Transverse colon (tissue), 4 donors: ENCODE measurements at regions not wholly inside any gene's neighbourhood (a gene's known extent, or its start where the extent isn't known, plus 50 kb on each side); places are given as distances from the start of the nearest gene placed in this dataset.
"Not testable (repeated sequence)": the region's sequence is repeated elsewhere in the genome, so short reads cannot be mapped to it uniquely, and the experiment has no call there.

Source experiments
- DNase-seq: peaks from one replicate; pipeline ENCODE4 v3.0.0-alpha.2; 2019
- H3K27ac ChIP-seq, 4 donors: fragments of 200-600 bp; sonication (generic); 2 replicates each; pipeline ENCODE4 v1.5.1; 2016 to 2018; ENCODE audit warnings: inconsistent platforms in 4 of 4
- H3K27me3 ChIP-seq: fragments of 200-600 bp; sonication (generic); 2 replicates; pipeline ENCODE4 v1.5.1; 2017; ENCODE audit warnings: inconsistent platforms
- H3K36me3 ChIP-seq, 4 donors: fragments of 200-600 bp; sonication (generic); 2 replicates each; pipeline ENCODE4 v1.5.1; 2017 to 2019; ENCODE audit warnings: inconsistent platforms in 4 of 4
- H3K4me1 ChIP-seq, 4 donors: fragments of 200-600 bp; sonication (generic); 2 replicates each; pipeline ENCODE4 v1.5.1; 2017 to 2020; ENCODE audit warnings: inconsistent platforms in 4 of 4
- H3K4me3 ChIP-seq, 4 donors: fragments of 200-600 bp; sonication (generic); 1 replicate in 1 of 4; 2 replicates in 3 of 4; pipeline versions ENCODE4 v1.5.1 to v1.6.1; 2017 to 2019; ENCODE audit warnings: inconsistent platforms in 4 of 4
- H3K9me3 ChIP-seq, 2 donors: fragments of 200-600 bp; sonication (generic); 2 replicates each; pipeline ENCODE4 v1.5.1; 2017 to 2019; ENCODE audit warnings: inconsistent platforms in 2 of 2
- CTCF ChIP-seq, 5 experiments: fragments of 200-600 bp in 3 of 5; fragments of 450-650 bp in 2 of 5; sonication (generic) in 3 of 5; IDR thresholded peaks; 1 replicate in 2 of 5; 2 replicates in 3 of 5; pipeline ENCODE4 v1.5.1; 2016 to 2017; ENCODE audit warnings: antibody characterized with exemption in 5 of 5, inconsistent platforms in 3 of 5, mild to moderate bottlenecking in 2 of 5, moderate library complexity in 1 of 5
- EP300 ChIP-seq: sonication (generic); formaldehyde crosslinking; IDR thresholded peaks from one replicate; pipeline ENCODE4 v1.6.1; 2017; ENCODE audit warnings: antibody characterized with exemption, low read depth
- POLR2A ChIP-seq: fragments of 450-650 bp; IDR thresholded peaks from one replicate; pipeline ENCODE4 v1.6.1; 2016; ENCODE audit warnings: antibody characterized with exemption, mild to moderate bottlenecking, moderate library complexity
- POLR2AphosphoS5 ChIP-seq, 3 donors: sonication (generic); formaldehyde crosslinking; IDR thresholded peaks; one replicate each; pipeline ENCODE4 v1.6.1; 2016; ENCODE audit warnings: antibody characterized with exemption in 3 of 3
- WGBS, 2 donors: methylation state at CpG; one replicate each; pipeline ENCODE4 v1.1.5; 2018; ENCODE audit warnings: low coverage in 1 of 2; 5-methylcytosine and 5-hydroxymethylcytosine counted together
- in situ Hi-C, 4 donors: fragments of 200-750 bp; cut with MboI; loops; one replicate each; pipeline versions ENCODE4 v1.15.0 to v1.15.1; 2017; ENCODE audit warnings: low sequenced_read_pairs in 3 of 4, low pct_ligation_motif_present in 1 of 4, low pct_unique_long_range_greater_than_20kb in 1 of 4
- intact Hi-C: fragments of 100-400 bp; cut with DNase I; formaldehyde crosslinking; loops from one replicate; pipeline ENCODE4 v1.15.1; 2023; ENCODE audit warnings: low total_unique reads

GRCh38 chr5:163318707-163319106 is 118.7 kb upstream of the CCNG1 start:
- 91% methylated on average over 13 of the region's 14 CpGs; no CpG with 5 or more reads in 1 of the 2 donors for WGBS, 2 donors
- H3K27me3 ChIP-seq, result no peaks in the 10 kb centered on the region
- in situ Hi-C loops, result no loop called here
- DNase-seq, result no peak
- no peak overlapping the region for H3K4me3 ChIP-seq
- no peak overlapping the region for H3K27ac ChIP-seq
- H3K4me1 ChIP-seq, result no peaks in the 10 kb centered on the region
- no peaks in the 10 kb centered on the region for H3K9me3 ChIP-seq
- intact Hi-C loops, result no loop called here
- TF ChIP-seq EP300 (no peak), POLR2A (no peak), POLR2AphosphoS5 (IDR thresholded peaks at IDR 0.05) (no peak), CTCF (IDR thresholded peaks at IDR 0.05) (no peak)
- no peaks in the 10 kb centered on the region for H3K36me3 ChIP-seq

GRCh38 chr5:163321511-163321910 is 115.9 kb upstream of the CCNG1 start:
- TF ChIP-seq POLR2A (no peak), POLR2AphosphoS5 (IDR thresholded peaks at IDR 0.05) (no peak), EP300 (no peak), CTCF (IDR thresholded peaks at IDR 0.05) (no peak)
- Histone ChIP-seq H3K27ac (no peak overlapping the region), H3K9me3 (no peaks in the 10 kb centered on the region), H3K4me3 (no peak overlapping the region), H3K27me3 (no peaks in the 10 kb centered on the region), H3K4me1 (no peaks in the 10 kb centered on the region), H3K36me3 (no peaks in the 10 kb centered on the region)
- 84 to 88% methylated on average over 2 of the region's 2 CpGs for WGBS, 2 donors
- in situ Hi-C loops, result no loop called here
- no peak for DNase-seq
- intact Hi-C loops, result no loop called here

GRCh38 chr5:163330723-163331668 is 106.4 kb upstream of the CCNG1 start:
- Histone ChIP-seq H3K4me3 (no peak overlapping the region), H3K4me1 (no peaks in the 10 kb centered on the region), H3K27me3 (no peaks in the 10 kb centered on the region), H3K36me3 (no peaks in the 10 kb centered on the region), H3K9me3 (no peaks in the 10 kb centered on the region), H3K27ac (no peak overlapping the region)
- DNase-seq, result no peak
- TF ChIP-seq POLR2AphosphoS5 (IDR thresholded peaks at IDR 0.05) (no peak), EP300 (no peak), CTCF (IDR thresholded peaks at IDR 0.05) (no peak), POLR2A (no peak)
- intact Hi-C loops, result no loop called here
- WGBS, 2 donors, result 80 to 82% methylated on average over 7 to 9 of the region's 9 CpGs
- in situ Hi-C loops, result loop anchor here in 1 of 4 donors (25.0 kb wide), 1 partner anchor 1769 kb away; no protein-coding TSS in a partner anchor

- DNase-seq, H3K9me3 ChIP-seq, H3K36me3 ChIP-seq, H3K27ac ChIP-seq, H3K27me3 ChIP-seq, H3K4me3 ChIP-seq, H3K4me1 ChIP-seq, intact Hi-C loops: not testable (repeated sequence)
- WGBS, 2 donors, result 55 to 75% methylated on average over 4 to 5 of the region's 5 CpGs
- in situ Hi-C loops, result loop anchor here in 1 of 4 donors (25.0 kb wide), 1 partner anchor 1774 kb away; no protein-coding TSS in a partner anchor
These were observed 101.3 kb upstream of the CCNG1 start for GRCh38 chr5:163336074-163336473.
